Activated naive CD4-positive, alpha-beta T cell treated with anti-CD3 and anti-CD28 coated beads for 36 hours (primary cell): ENCODE measurements at regions not wholly inside any gene's neighbourhood (a gene's known extent, or its start where the extent isn't known, plus 50 kb on each side); places are given as distances from the start of the nearest gene placed in this dataset.
A peak's percentile ranks its signal among the peaks of the same experiment; 100 is the strongest.

ENCODE experiments used
- CTCF ChIA-PET: fragments of 350-600 bp; sonication (Branson Sonifier 250); formaldehyde crosslinking; loops from one replicate; lab custom pipeline; 2021; ENCODE audit warnings: antibody characterized with exemption; lab: Charles Lee
- DNase-seq: peaks from one replicate; pipeline ENCODE4 v3.0.0-alpha.2; 2020
- H3K27ac Mint-ChIP-seq: one replicate; pipeline ENCODE4 v1.8.0; 2021; ENCODE audit warnings: mild to moderate bottlenecking, mixed read lengths
- H3K27me3 Mint-ChIP-seq: one replicate; pipeline ENCODE4 v1.8.0; 2021; ENCODE audit warnings: low read depth, mixed read lengths
- H3K36me3 Mint-ChIP-seq: one replicate; pipeline ENCODE4 v1.8.0; 2021; ENCODE audit warnings: low read depth, mixed read lengths
- H3K4me1 Mint-ChIP-seq: one replicate; pipeline ENCODE4 v1.8.0; 2021; ENCODE audit warnings: low read depth, mixed read lengths
- H3K4me3 Mint-ChIP-seq: one replicate; pipeline ENCODE4 v1.8.0; 2021; ENCODE audit warnings: mild to moderate bottlenecking, moderate library complexity, mixed read lengths
- H3K9me3 Mint-ChIP-seq: one replicate; pipeline ENCODE4 v1.8.0; 2021; ENCODE audit warnings: mixed read lengths
- intact Hi-C: fragments of 100-400 bp; cut with micrococcal nuclease; formaldehyde crosslinking; loops from one replicate; pipeline ENCODE4 v1.15.1; 2023

GRCh38 chr15:69754313-69754712 is 301.7 kb downstream of the RPLP1 start:
- no peak for DNase-seq
- intact Hi-C loops, result loop anchor here (2.0 to 10.0 kb wide), 2 partner anchors 14 to 220 kb away; no protein-coding TSS in a partner anchor
- H3K4me1 Mint-ChIP-seq, result peaks cover 91% of the 10 kb centered on the region
- peak overlapping the region; percentile 44 for H3K4me3 Mint-ChIP-seq
- H3K9me3 Mint-ChIP-seq, result peaks cover 11% of the 10 kb centered on the region
- peaks cover 4% of the 10 kb centered on the region for H3K27me3 Mint-ChIP-seq
- H3K27ac Mint-ChIP-seq, result peak overlapping the region; percentile 97
- CTCF ChIA-PET, result interaction anchor here (3.2 kb wide), 1 partner anchor 11 kb away, joined by 9 read pairs; no protein-coding TSS in a partner anchor
- peaks cover 14% of the 10 kb centered on the region for H3K36me3 Mint-ChIP-seq

GRCh38 chr15:69755551-69756310 is 303.1 kb downstream of the RPLP1 start:
- Mint-ChIP-seq H3K27me3 (peaks cover 4% of the 10 kb centered on the region), H3K27ac (peak overlapping the region; percentile 97), H3K9me3 (peaks cover 11% of the 10 kb centered on the region), H3K4me1 (peaks cover 94% of the 10 kb centered on the region), H3K36me3 (peaks cover 14% of the 10 kb centered on the region), H3K4me3 (peak overlapping the region; percentile 46)
- CTCF ChIA-PET, result interaction anchor here (0.8 to 1.7 kb wide), 5 partner anchors 12 to 342 kb away, joined by 3 to 6 read pairs (median 4); partner anchors contain the start of gene TLE3
- intact Hi-C loops, result loop anchor here (1.0 to 10.0 kb wide), 8 partner anchors 13 to 1922 kb away; no protein-coding TSS in a partner anchor
- peak; percentile 90 for DNase-seq

- peak overlapping the region; percentile 97 for H3K27ac Mint-ChIP-seq
- H3K4me1 Mint-ChIP-seq, result peaks cover 92% of the 10 kb centered on the region
- peaks cover 4% of the 10 kb centered on the region for H3K27me3 Mint-ChIP-seq
- H3K9me3 Mint-ChIP-seq, result peaks cover 13% of the 10 kb centered on the region
- no peak overlapping the region for H3K4me3 Mint-ChIP-seq
- no peak for DNase-seq
- peaks cover 14% of the 10 kb centered on the region for H3K36me3 Mint-ChIP-seq
- intact Hi-C loops, result loop anchor here (5.0 to 10.0 kb wide), 3 partner anchors 218 to 1921 kb away; no protein-coding TSS in a partner anchor
- CTCF ChIA-PET, result interaction anchor here (0.8 to 1.7 kb wide), 3 partner anchors 13 to 342 kb away, joined by 3 to 6 read pairs (median 4); partner anchors contain the start of gene TLE3
These were observed 303.8 kb downstream of the RPLP1 start for GRCh38 chr15:69756440-69756839.

- H3K4me3 Mint-ChIP-seq, result peak overlapping the region; percentile 17
- CTCF ChIA-PET, result interaction anchor here (0.8 to 1.7 kb wide), 4 partner anchors 8 to 341 kb away, joined by 3 to 4 read pairs (median 4); partner anchors contain the start of gene TLE3
- peaks cover 92% of the 10 kb centered on the region for H3K4me1 Mint-ChIP-seq
- H3K27ac Mint-ChIP-seq, result peak overlapping the region; percentile 97
- peak; percentile 90 for DNase-seq
- peaks cover 4% of the 10 kb centered on the region for H3K27me3 Mint-ChIP-seq
- H3K36me3 Mint-ChIP-seq, result peaks cover 14% of the 10 kb centered on the region
- H3K9me3 Mint-ChIP-seq, result peaks cover 13% of the 10 kb centered on the region
- intact Hi-C loops, result loop anchor here (5.0 to 10.0 kb wide), 3 partner anchors 218 to 1920 kb away; no protein-coding TSS in a partner anchor
These were observed 304.6 kb downstream of the RPLP1 start for GRCh38 chr15:69757186-69757585.

GRCh38 chr15:69758291-69758771 is 305.7 kb downstream of the RPLP1 start:
- CTCF ChIA-PET, result interaction anchor here (1.0 to 1.4 kb wide), 2 partner anchors 10 to 30 kb away, joined by 4 to 6 read pairs; no protein-coding TSS in a partner anchor
- Mint-ChIP-seq H3K9me3 (peaks cover 7% of the 10 kb centered on the region), H3K27ac (peak overlapping the region; percentile 97), H3K4me3 (no peak overlapping the region), H3K4me1 (peaks cover 96% of the 10 kb centered on the region), H3K36me3 (peaks cover 7% of the 10 kb centered on the region), H3K27me3 (no peaks in the 10 kb centered on the region)
- intact Hi-C loops, result loop anchor here (1.0 to 10.0 kb wide), 6 partner anchors 50 to 1919 kb away; no protein-coding TSS in a partner anchor
- no peak for DNase-seq

- peak; percentile 95 for DNase-seq
- intact Hi-C loops, result loop anchor here (1.0 to 10.0 kb wide), 7 partner anchors 50 to 1918 kb away; no protein-coding TSS in a partner anchor
- Mint-ChIP-seq H3K4me3 (peak overlapping the region; percentile 44), H3K4me1 (peaks cover 89% of the 10 kb centered on the region), H3K9me3 (peaks cover 2% of the 10 kb centered on the region), H3K27ac (peak overlapping the region; percentile 97), H3K36me3 (peaks cover 2% of the 10 kb centered on the region), H3K27me3 (peaks cover under 1% of the 10 kb centered on the region)
- CTCF ChIA-PET, result interaction anchor here (1.0 to 1.4 kb wide), 2 partner anchors 10 to 30 kb away, joined by 4 to 6 read pairs; no protein-coding TSS in a partner anchor
These were observed 306.5 kb downstream of the RPLP1 start for GRCh38 chr15:69758810-69759790.

GRCh38 chr15:69760258-69760845 is 307.7 kb downstream of the RPLP1 start:
- Mint-ChIP-seq H3K4me1 (peaks cover 77% of the 10 kb centered on the region), H3K27ac (peak overlapping the region; percentile 97), H3K36me3 (peaks cover 2% of the 10 kb centered on the region), H3K4me3 (peak overlapping the region; percentile 20), H3K27me3 (peaks cover 2% of the 10 kb centered on the region), H3K9me3 (peaks cover 2% of the 10 kb centered on the region)
- DNase-seq, result peak; percentile 34
- CTCF ChIA-PET, result interaction anchor here (0.6 kb wide), 1 partner anchor 785 kb away, joined by 3 read pairs; no protein-coding TSS in a partner anchor
- intact Hi-C loops, result loop anchor here (1.0 to 2.0 kb wide), 5 partner anchors 46 to 749 kb away; no protein-coding TSS in a partner anchor

- H3K4me3 Mint-ChIP-seq, result peak overlapping the region; percentile 20
- intact Hi-C loops, result loop anchor here (1.0 to 2.0 kb wide), 8 partner anchors 11 to 748 kb away; no protein-coding TSS in a partner anchor
- CTCF ChIA-PET, result interaction anchor here (0.6 kb wide), 1 partner anchor 784 kb away, joined by 3 read pairs; no protein-coding TSS in a partner anchor
- peaks cover 2% of the 10 kb centered on the region for H3K36me3 Mint-ChIP-seq
- peak; percentile 93 for DNase-seq
- peaks cover 2% of the 10 kb centered on the region for H3K9me3 Mint-ChIP-seq
- H3K4me1 Mint-ChIP-seq, result peaks cover 74% of the 10 kb centered on the region
- peak overlapping the region; percentile 97 for H3K27ac Mint-ChIP-seq
- peaks cover 2% of the 10 kb centered on the region for H3K27me3 Mint-ChIP-seq
These were observed 308.4 kb downstream of the RPLP1 start for GRCh38 chr15:69760890-69761568.

- H3K4me1 Mint-ChIP-seq, result peaks cover 63% of the 10 kb centered on the region
- CTCF ChIA-PET, result interaction anchor here (0.6 to 1.6 kb wide), 4 partner anchors 9 to 57 kb away, joined by 3 read pairs; no protein-coding TSS in a partner anchor
- peak overlapping the region; percentile 97 for H3K27ac Mint-ChIP-seq
- intact Hi-C loops, result loop anchor here (1.0 kb wide), 1 partner anchor 45 kb away; no protein-coding TSS in a partner anchor
- H3K36me3 Mint-ChIP-seq, result peaks cover 2% of the 10 kb centered on the region
- H3K9me3 Mint-ChIP-seq, result peaks cover 2% of the 10 kb centered on the region
- DNase-seq, result no peak
- no peak overlapping the region for H3K4me3 Mint-ChIP-seq
- peaks cover 2% of the 10 kb centered on the region for H3K27me3 Mint-ChIP-seq
These were observed 309.9 kb downstream of the RPLP1 start for GRCh38 chr15:69762373-69763148.

GRCh38 chr15:69763831-69764230 is 311.2 kb downstream of the RPLP1 start:
- H3K27me3 Mint-ChIP-seq, result peaks cover 2% of the 10 kb centered on the region
- H3K9me3 Mint-ChIP-seq, result peaks cover 2% of the 10 kb centered on the region
- H3K27ac Mint-ChIP-seq, result no peak overlapping the region
- peaks cover 2% of the 10 kb centered on the region for H3K36me3 Mint-ChIP-seq
- H3K4me1 Mint-ChIP-seq, result peaks cover 50% of the 10 kb centered on the region
- CTCF ChIA-PET, result interaction anchor here (1.2 to 1.6 kb wide), 3 partner anchors 18 to 35 kb away, joined by 3 to 5 read pairs (median 3); no protein-coding TSS in a partner anchor
- H3K4me3 Mint-ChIP-seq, result no peak overlapping the region
- no peak for DNase-seq
- intact Hi-C loops, result no loop called here
